Hepatocyte (in vitro differentiated cells): ENCODE measurements at regions not wholly inside any gene's neighbourhood (a gene's known extent, or its start where the extent isn't known, plus 50 kb on each side); places are given as distances from the start of the nearest gene placed in this dataset.

ENCODE experiments used
- CTCF ChIP-seq: fragments of 200-600 bp; sonication (generic); IDR thresholded peaks from 2 replicates; pipeline ENCODE4 v1.5.1; 2016; ENCODE audit warnings: antibody characterized with exemption, mild to moderate bottlenecking; ENCODE audit not compliant: poor library complexity
- EZH2 ChIP-seq: fragments of 200-600 bp; sonication (generic); IDR thresholded peaks from 2 replicates; pipeline ENCODE4 v1.6.1; 2016; ENCODE audit warnings: antibody characterized with exemption, mild to moderate bottlenecking, borderline replicate concordance
- EZH2phosphoT487 ChIP-seq: fragments of 200-600 bp; sonication (generic); IDR thresholded peaks from one replicate; pipeline ENCODE4 v1.6.1; 2018; ENCODE audit warnings: antibody characterized with exemption, mild to moderate bottlenecking, low read depth, moderate library complexity; ENCODE audit not compliant: unreplicated experiment, severe bottlenecking

- TF ChIP-seq CTCF (no peak), EZH2 (no peak), EZH2phosphoT487 (no peak)
These were observed 116.2 kb upstream of the GPC3 start for GRCh38 chrX:134101636-134102035.
